PC-3 (cell line): ENCODE measurements at regions not wholly inside any gene's neighbourhood (a gene's known extent, or its start where the extent isn't known, plus 50 kb on each side); places are given as distances from the start of the nearest gene placed in this dataset.

ENCODE experiments used
- CTCF ChIP-seq: fragments of 300-600 bp; sonication (generic); conservative IDR thresholded peaks from 2 replicates; pipeline ENCODE4 v1.5.1; 2017; ENCODE audit warnings: antibody characterized with exemption, low read depth, mild to moderate bottlenecking, low read length
- EZH2 ChIP-seq: fragments of 300-600 bp; sonication (generic); IDR thresholded peaks from one replicate; pipeline ENCODE4 v1.6.1; 2017; ENCODE audit warnings: antibody characterized with exemption, mild to moderate bottlenecking, low read length; ENCODE audit not compliant: unreplicated experiment

GRCh38 chr6:14569394-14569793, 451.8 kb downstream of the CD83 start:
- TF ChIP-seq EZH2 (no peak), CTCF (no peak)
